ENCODE measurements at regions not wholly inside any gene's neighbourhood (a gene's known extent, or its start where the extent isn't known, plus 50 kb on each side); places are given as distances from the start of the nearest gene placed in this dataset.
"Not testable (repeated sequence)": the region's sequence is repeated elsewhere in the genome, so short reads cannot be mapped to it uniquely, and the experiment has no call there.

DNA sequence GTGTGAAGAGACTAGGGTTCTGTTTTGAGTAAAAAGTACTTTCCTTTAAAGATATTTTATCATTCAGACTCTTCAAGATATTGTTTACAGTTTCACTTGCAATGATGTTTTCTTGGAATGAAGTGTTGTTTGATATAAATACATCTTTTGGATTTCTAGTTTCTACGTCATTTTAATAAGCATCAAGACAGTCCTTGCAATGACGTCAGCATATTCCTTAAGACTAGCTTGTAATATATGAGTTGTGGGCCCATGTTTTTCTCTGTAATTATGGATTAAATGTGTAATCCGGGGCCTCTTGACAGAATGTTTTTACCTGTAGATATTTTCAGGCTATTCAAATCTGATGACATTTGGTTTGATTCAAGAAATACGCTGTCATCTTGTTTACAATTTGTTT, 66.1 kb downstream of the RBMX2 start:
- intact Hi-C loops (cut with DNase I) = no loop called here
- no peak for DNase-seq (ENCODE audit: low spot score)

GRCh38 chrX:130468395-130468923, 66.7 kb downstream of the RBMX2 start:
- DNase-seq (ENCODE audit: low spot score) = no peak
- intact Hi-C loops (cut with DNase I) = no loop called here

GRCh38 chrX:130482871-130483270, 81.1 kb downstream of the RBMX2 start:
- DNase-seq (ENCODE audit: low spot score) = no peak
- intact Hi-C loops (cut with DNase I) = no loop called here

- DNase-seq (ENCODE audit: low spot score) = no peak
- intact Hi-C loops (cut with DNase I) = no loop called here
These were observed 84.1 kb downstream of the RBMX2 start for GRCh38 chrX:130485870-130486269.

GRCh38 chrX:130495502-130495901, 93.7 kb downstream of the RBMX2 start:
- intact Hi-C loops (cut with DNase I); DNase-seq (ENCODE audit: low spot score): not testable (repeated sequence)

DNA sequence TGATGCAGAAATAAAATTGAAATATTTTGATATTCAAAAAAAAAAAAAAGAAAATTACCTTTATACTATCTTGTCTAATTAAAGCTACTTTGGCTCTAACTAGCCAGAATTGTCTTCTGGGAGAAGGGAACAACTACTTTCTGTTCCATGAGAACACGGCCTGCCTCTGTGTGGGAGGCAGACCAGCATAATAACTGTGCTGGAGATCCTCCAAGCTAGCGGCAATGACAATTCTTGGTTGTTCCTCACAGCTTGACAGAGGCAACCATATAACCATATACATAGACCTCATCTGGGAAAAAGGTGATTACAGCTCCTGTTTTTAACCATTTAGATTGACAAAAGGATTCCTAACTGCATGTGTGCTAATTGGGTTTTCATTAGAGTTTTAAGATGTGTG, 95.7 kb downstream of the RBMX2 start:
- intact Hi-C loops (cut with DNase I) = no loop called here
- DNase-seq (ENCODE audit: low spot score) = no peak

DNA sequence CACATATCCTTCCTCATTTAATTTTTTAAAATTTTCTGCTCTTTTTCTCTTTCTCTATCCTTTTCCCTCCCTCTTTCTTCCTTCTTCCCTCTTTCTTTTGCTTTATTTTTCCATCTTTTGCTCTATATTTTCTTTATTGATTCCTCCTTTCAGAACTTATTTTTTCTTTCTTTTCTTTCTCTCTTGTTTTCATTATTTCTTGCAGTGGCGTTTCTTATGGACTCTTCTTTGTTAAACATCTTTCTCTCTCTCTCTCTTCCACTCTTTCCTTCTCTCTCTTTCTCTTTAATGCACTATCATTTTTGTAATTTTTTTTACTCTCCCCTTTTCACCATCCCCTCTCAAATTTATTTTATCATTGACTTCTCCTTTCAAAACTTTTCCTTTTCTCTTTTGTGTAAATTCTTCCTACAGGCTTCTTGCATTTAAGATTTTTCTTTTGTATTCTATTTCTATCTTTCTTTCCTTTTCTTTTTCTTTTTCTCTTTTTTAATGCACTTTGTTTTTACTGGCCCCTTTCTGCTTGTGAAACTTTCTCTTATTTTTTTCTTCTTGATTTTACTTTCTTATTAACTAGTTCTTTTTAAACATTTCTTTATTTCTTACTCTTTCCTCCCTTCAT, 97.0 kb downstream of the RBMX2 start:
- no peak for DNase-seq (ENCODE audit: low spot score)
- intact Hi-C loops (cut with DNase I) = no loop called here

DNA sequence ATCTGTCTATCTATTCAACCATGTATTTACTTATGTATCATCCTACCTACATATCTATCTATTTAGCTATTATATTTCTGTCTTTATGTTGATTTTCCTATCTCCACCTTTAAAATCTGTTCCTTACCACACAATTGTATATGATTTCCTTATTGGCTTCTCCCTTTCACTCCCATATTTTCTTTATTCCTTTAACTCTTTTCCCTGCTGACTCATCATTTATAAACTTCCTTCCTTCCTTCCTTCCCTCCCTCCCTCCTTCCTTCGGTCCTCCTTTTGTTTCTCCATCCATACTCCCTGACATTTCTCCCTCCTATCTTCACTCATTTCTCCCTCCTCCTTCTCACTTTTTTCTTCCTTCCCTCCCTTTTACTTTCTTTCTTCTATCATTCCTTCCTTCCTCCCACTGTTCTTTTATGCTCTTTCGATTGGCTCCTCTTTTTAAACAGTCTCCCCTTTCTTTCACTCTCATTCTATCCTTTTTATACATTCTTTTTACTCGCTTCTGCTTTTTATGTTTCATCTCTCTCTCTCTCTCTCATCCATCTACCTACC, 100.3 kb downstream of the RBMX2 start:
- no peak for DNase-seq (ENCODE audit: low spot score)
- intact Hi-C loops (cut with DNase I) = no loop called here

DNA sequence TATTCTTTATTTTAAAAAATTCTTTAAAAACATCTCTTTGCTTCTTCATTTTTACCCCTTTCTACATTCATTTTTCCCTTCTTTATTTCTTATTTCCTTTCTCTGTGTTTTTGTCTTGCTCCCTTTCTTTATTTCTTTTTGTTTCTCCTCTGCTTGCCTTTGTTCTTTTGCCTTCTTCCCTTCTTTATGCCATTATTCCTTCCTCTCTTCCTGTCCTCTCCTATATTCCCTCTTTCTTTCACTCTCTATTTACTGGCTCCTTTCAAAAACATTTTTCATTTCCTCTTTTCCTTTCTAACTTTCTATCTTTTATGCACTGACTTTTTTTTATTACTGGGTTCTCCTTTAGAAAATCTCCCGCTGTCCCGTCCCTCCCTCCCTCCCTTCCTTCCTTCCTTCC, 102.2 kb downstream of the RBMX2 start:
- DNase-seq (ENCODE audit: low spot score) = no peak
- intact Hi-C loops (cut with DNase I) = no loop called here

GRCh38 chrX:130507015-130507414, 105.2 kb downstream of the RBMX2 start:
- intact Hi-C loops (cut with DNase I) = no loop called here
- DNase-seq (ENCODE audit: low spot score) = no peak

DNA sequence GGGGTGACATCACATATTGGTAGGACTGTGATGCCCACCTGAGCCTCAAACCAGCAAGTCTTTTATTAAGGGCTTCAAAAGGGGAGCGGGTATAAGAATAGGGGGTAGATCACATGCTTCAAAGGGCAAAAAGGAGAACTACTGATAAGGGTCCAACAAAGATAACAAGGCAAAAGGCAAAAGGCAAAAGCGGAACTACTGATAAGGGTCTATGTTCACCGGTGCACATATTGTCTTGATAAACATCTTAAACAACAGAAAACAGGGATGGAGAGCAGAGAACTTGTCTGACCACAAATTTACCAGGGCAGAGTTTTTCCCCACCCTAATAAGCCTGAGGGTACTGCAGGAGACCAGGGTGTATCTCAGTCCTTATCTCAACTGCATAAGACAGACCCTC, 110.7 kb downstream of the RBMX2 start:
- intact Hi-C loops (cut with DNase I); DNase-seq (ENCODE audit: low spot score): not testable (repeated sequence)

GRCh38 chrX:130516123-130516522, 114.3 kb downstream of the RBMX2 start:
- DNase-seq (ENCODE audit: low spot score) = no peak
- intact Hi-C loops (cut with DNase I) = no loop called here

GRCh38 chrX:130523460-130524394, 121.9 kb downstream of the RBMX2 start:
- no peak for DNase-seq (ENCODE audit: low spot score)

DNA sequence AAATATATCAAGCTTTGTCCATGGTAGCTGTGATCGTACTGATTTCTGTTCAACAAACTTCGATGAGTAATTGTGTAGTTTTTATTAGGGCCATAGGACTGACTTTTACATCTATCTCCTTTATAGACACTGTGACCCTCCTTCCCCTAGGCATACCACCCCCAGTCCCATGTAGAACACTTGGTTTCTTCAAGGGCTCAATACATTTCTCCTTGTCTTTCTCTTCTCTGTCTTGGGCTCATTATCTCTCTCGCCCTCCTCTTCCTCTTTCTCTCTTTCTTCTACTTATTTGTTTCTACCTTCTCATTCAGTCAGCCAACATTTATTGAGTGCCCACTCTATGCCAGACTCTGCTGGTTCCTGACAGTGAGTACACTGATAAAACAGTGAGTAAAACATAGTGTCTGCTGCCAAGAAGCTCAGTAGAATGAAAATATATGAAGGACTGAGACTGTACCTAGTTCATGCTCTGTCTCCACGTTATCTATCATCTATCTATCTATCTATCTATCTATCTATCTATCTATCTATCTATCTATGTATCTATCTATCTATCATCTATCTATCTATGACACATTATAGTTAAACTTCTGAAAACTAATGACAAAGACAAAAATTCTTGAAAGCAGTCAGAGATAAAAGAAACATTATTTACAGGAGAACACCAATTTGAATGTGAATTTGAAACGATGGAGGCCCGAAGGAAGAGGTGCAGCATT, 122.8 kb downstream of the RBMX2 start:
- intact Hi-C loops (cut with DNase I) = no loop called here
- DNase-seq (ENCODE audit: low spot score) = no peak

More at GRCh38 chrX:130523460-130524394, 121.9 kb downstream of the RBMX2 start:
- intact Hi-C loops (cut with DNase I) = no loop called here

- intact Hi-C loops (cut with DNase I) = no loop called here
- DNase-seq (ENCODE audit: low spot score) = no peak
These were observed 127.7 kb downstream of the RBMX2 start for GRCh38 chrX:130529531-130529930.

GRCh38 chrX:130531066-130531465, 129.3 kb downstream of the RBMX2 start:
- intact Hi-C loops (cut with DNase I) = no loop called here
- no peak for DNase-seq (ENCODE audit: low spot score)

GRCh38 chrX:130539721-130540321, 138.0 kb downstream of the RBMX2 start:
- DNase-seq (ENCODE audit: low spot score) = no peak
- intact Hi-C loops (cut with DNase I) = loop anchor here (2.0 kb wide), 1 partner anchor 377 kb away; no protein-coding TSS in a partner anchor

GRCh38 chrX:130543603-130544325, 142.0 kb downstream of the RBMX2 start:
- intact Hi-C loops (cut with DNase I) = no loop called here
- no peak for DNase-seq (ENCODE audit: low spot score)

- intact Hi-C loops (cut with DNase I) = no loop called here
- DNase-seq (ENCODE audit: low spot score) = no peak
These were observed 144.0 kb downstream of the RBMX2 start for GRCh38 chrX:130545796-130546195.
